AG08396 (cell line): ENCODE measurements at regions not wholly inside any gene's neighbourhood (a gene's known extent, or its start where the extent isn't known, plus 50 kb on each side); places are given as distances from the start of the nearest gene placed in this dataset.
"Not testable (repeated sequence)": the region's sequence is repeated elsewhere in the genome, so short reads cannot be mapped to it uniquely, and the experiment has no call there.

ENCODE experiments used
- DNase-seq: peaks from one replicate; pipeline ENCODE4 v3.0.0; 2012; ENCODE audit warnings: low spot score, mixed read lengths

- DNase-seq = no peak
These were observed 490.7 kb downstream of the NUP35 start for GRCh38 chr2:183614799-183615435.

- DNase-seq = no peak
These were observed 499.0 kb downstream of the NUP35 start for GRCh38 chr2:183623227-183623626.

GRCh38 chr2:183630964-183631363 is 506.7 kb downstream of the NUP35 start:
- no peak for DNase-seq

- no peak for DNase-seq
These were observed 531.9 kb downstream of the NUP35 start for GRCh38 chr2:183656121-183656520.

- DNase-seq = no peak
These were observed 541.2 kb downstream of the NUP35 start for GRCh38 chr2:183665425-183665824.

- DNase-seq = no peak
These were observed 541.8 kb downstream of the NUP35 start for GRCh38 chr2:183666031-183666430.

- DNase-seq = no peak
These were observed 547.0 kb downstream of the NUP35 start for GRCh38 chr2:183671233-183671632.

- DNase-seq = no peak
These were observed 554.7 kb downstream of the NUP35 start for GRCh38 chr2:183678908-183679307.

GRCh38 chr2:183680573-183680972 is 556.3 kb downstream of the NUP35 start:
- DNase-seq = no peak

GRCh38 chr2:183684686-183685085 is 560.4 kb downstream of the NUP35 start:
- DNase-seq = no peak

- DNase-seq = no peak
These were observed 571.8 kb downstream of the NUP35 start for GRCh38 chr2:183696028-183696427.

- DNase-seq = no peak
These were observed 585.6 kb downstream of the NUP35 start for GRCh38 chr2:183709829-183710228.

GRCh38 chr2:183718246-183718645 is 594.0 kb downstream of the NUP35 start:
- DNase-seq = no peak

GRCh38 chr2:183723278-183723677 is 599.0 kb downstream of the NUP35 start:
- no peak for DNase-seq

- no peak for DNase-seq
These were observed 605.1 kb downstream of the NUP35 start for GRCh38 chr2:183729380-183729779.

- DNase-seq = no peak
These were observed 616.0 kb downstream of the NUP35 start for GRCh38 chr2:183740241-183740640.

- no peak for DNase-seq
These were observed 628.3 kb downstream of the NUP35 start for GRCh38 chr2:183752571-183752970.

GRCh38 chr2:183759033-183759432 is 634.8 kb downstream of the NUP35 start:
- no peak for DNase-seq

- DNase-seq = no peak
These were observed 649.5 kb downstream of the NUP35 start for GRCh38 chr2:183773775-183774174.

GRCh38 chr2:183780072-183780471 is 655.8 kb downstream of the NUP35 start:
- no peak for DNase-seq

GRCh38 chr2:183782436-183782835 is 658.2 kb downstream of the NUP35 start:
- no peak for DNase-seq

GRCh38 chr2:183788796-183789195 is 664.6 kb downstream of the NUP35 start:
- not testable (repeated sequence) for DNase-seq

GRCh38 chr2:183792165-183792924 is 668.1 kb downstream of the NUP35 start:
- not testable (repeated sequence) for DNase-seq

- DNase-seq = no peak
These were observed 674.3 kb downstream of the NUP35 start for GRCh38 chr2:183798535-183798934.
